HepG2 (cell line): ENCODE measurements at regions not wholly inside any gene's neighbourhood (a gene's known extent, or its start where the extent isn't known, plus 50 kb on each side); places are given as distances from the start of the nearest gene placed in this dataset.

ENCODE experiments used
- FOSL1 ChIP-seq: sonication (generic); formaldehyde crosslinking; IDR thresholded peaks from 2 replicates; pipeline ENCODE4 v1.9.0; 2021; ENCODE audit warnings: missing genetic modification reagents, borderline replicate concordance
- FOSL2 ChIP-seq: sonication (generic); formaldehyde crosslinking; IDR thresholded peaks from 2 replicates; pipeline ENCODE4 v1.4.0; 2020; ENCODE audit warnings: missing genetic modification reagents
- GATA4 ChIP-seq: sonication (generic); IDR thresholded peaks from 2 replicates; pipeline ENCODE4 v1.6.1; 2016; ENCODE audit warnings: antibody characterized with exemption, low read depth, borderline replicate concordance
- LCORL ChIP-seq, 2 experiments: fragments of 450-650 bp in 1 of 2; sonication (generic) in 1 of 2; formaldehyde crosslinking in 1 of 2; IDR thresholded peaks; 2 replicates each; pipeline versions ENCODE4 v1.5.0 to v1.6.1; 2017 to 2020; ENCODE audit warnings: antibody characterized with exemption in 1 of 2, missing genetic modification reagents in 1 of 2
- MATR3 ChIP-seq: sonication (generic); formaldehyde crosslinking; IDR thresholded peaks from 2 replicates; pipeline ENCODE4 v1.4.0; 2020; ENCODE audit warnings: missing genetic modification reagents
- NFIC ChIP-seq: IDR thresholded peaks from 2 replicates; pipeline ENCODE4 v1.6.1; 2012; ENCODE audit warnings: mild to moderate bottlenecking, low read length, inconsistent platforms
- REXO4 ChIP-seq: sonication (generic); formaldehyde crosslinking; IDR thresholded peaks from 2 replicates; pipeline ENCODE4 v1.8.0; 2022; ENCODE audit warnings: missing genetic modification reagents, mild to moderate bottlenecking, borderline replicate concordance
- SALL1 ChIP-seq: sonication (generic); formaldehyde crosslinking; IDR thresholded peaks from 2 replicates; pipeline ENCODE4 v1.8.0; 2022; ENCODE audit warnings: mild to moderate bottlenecking, missing genetic modification reagents
- SAP130 ChIP-seq: IDR thresholded peaks from 2 replicates; pipeline ENCODE4 v1.6.1; 2016; ENCODE audit warnings: low read depth
- SKI ChIP-seq: fragments of 450-650 bp; IDR thresholded peaks from one replicate; pipeline ENCODE4 v1.6.1; 2018; ENCODE audit warnings: mild to moderate bottlenecking; ENCODE audit not compliant: partially characterized antibody
- SOX6 ChIP-seq, 2 experiments: fragments of 450-650 bp in 1 of 2; sonication (generic) in 1 of 2; formaldehyde crosslinking in 1 of 2; IDR thresholded peaks; 2 replicates each; pipeline versions ENCODE4 v1.4.0 to v1.6.1; 2017 to 2020; ENCODE audit warnings: antibody characterized with exemption in 1 of 2, mild to moderate bottlenecking in 1 of 2, missing genetic modification reagents in 1 of 2
- SRY ChIP-seq: sonication (generic); formaldehyde crosslinking; IDR thresholded peaks from 2 replicates; pipeline ENCODE4 v1.8.0; 2022; ENCODE audit warnings: mild to moderate bottlenecking, missing genetic modification reagents
- ZFP1 ChIP-seq: IDR thresholded peaks from 2 replicates; pipeline ENCODE4 v1.6.1; 2016
- ZFX ChIP-seq: sonication (generic); formaldehyde crosslinking; IDR thresholded peaks from 2 replicates; pipeline ENCODE4 v1.4.0; 2020; ENCODE audit warnings: mild to moderate bottlenecking, low read depth, missing genetic modification reagents, moderate library complexity
- ZFYVE20 ChIP-seq: sonication (generic); formaldehyde crosslinking; IDR thresholded peaks from 2 replicates; pipeline ENCODE4 v1.8.0; 2023; ENCODE audit warnings: low read depth, mild to moderate bottlenecking, moderate library complexity, missing genetic modification reagents, borderline replicate concordance
- ZNF205 ChIP-seq: IDR thresholded peaks from 2 replicates; pipeline ENCODE4 v1.6.1; 2018; ENCODE audit warnings: missing biosample characterization, missing genetic modification reagents
- ZNF263 ChIP-seq: sonication (generic); formaldehyde crosslinking; IDR thresholded peaks from 2 replicates; pipeline ENCODE4 v1.4.0; 2020; ENCODE audit warnings: missing genetic modification reagents
- TF ChIP-seq, protein P1 (sequence below): sonication (generic); formaldehyde crosslinking; IDR thresholded peaks from 2 replicates; pipeline ENCODE4 v1.8.0; 2022; ENCODE audit warnings: mild to moderate bottlenecking, missing genetic modification reagents; ENCODE audit not compliant: insufficient replicate concordance
- TF ChIP-seq, protein P2 (sequence below): IDR thresholded peaks from 2 replicates; pipeline ENCODE4 v1.6.1; 2016; ENCODE audit warnings: missing compliant biosample characterization, missing genetic modification reagents, borderline replicate concordance
- TF ChIP-seq, protein P3 (sequence below): sonication (generic); formaldehyde crosslinking; IDR thresholded peaks from 2 replicates; pipeline ENCODE4 v1.5.0; 2020; ENCODE audit warnings: missing genetic modification reagents
- TF ChIP-seq, protein P4 (sequence below): sonication (generic); formaldehyde crosslinking; IDR thresholded peaks from 2 replicates; pipeline ENCODE4 v1.4.0; 2020; ENCODE audit warnings: missing genetic modification reagents

DNA sequence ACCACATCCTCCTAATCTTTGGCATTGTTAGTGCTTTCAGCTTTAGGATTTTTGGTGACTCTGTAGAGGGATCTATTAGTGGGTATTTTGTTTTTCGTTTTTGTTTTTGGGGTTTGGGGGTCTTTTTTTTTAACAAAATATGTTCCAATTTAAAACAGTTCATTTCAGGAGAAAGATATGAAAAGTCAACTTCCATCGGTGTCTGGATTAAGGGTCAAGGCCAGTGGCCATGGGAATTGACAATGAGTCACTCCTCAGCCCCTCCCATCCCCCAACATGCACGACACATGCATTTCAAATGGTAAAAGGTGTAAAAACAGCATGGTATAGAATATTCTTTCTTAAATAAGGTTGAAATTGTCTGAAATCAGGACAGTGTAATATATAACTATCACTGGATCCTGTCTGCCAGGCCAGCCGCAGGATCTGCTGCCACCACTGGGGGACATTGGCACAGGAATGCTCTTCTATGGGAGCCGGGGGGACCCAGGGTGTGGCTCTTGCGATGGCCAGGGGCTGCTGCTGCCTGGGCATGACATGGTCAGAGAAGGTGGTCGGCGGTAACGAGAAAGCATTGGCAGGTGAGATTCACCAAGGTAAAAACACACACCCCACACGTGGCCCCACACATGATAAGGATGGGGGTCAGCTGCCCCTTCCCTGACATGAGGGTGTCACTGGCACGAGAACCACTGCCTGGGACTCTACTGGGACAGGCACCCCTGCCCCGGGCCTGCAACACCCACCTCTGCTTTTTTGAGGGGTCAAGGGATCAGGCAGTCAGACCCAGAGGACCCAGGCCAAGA, 126.2 kb upstream of the KCTD7 start (continued):
- peak; percentile 95 for TF ChIP-seq FOSL1 (CRISPR knock-in tag)
- TF ChIP-seq ZFP1 (CRISPR knock-in tag): no peak
- peak; percentile 59 for TF ChIP-seq SAP130 (CRISPR knock-in tag)
- no peak for TF ChIP-seq ZFX
- TF ChIP-seq, protein P1, sequence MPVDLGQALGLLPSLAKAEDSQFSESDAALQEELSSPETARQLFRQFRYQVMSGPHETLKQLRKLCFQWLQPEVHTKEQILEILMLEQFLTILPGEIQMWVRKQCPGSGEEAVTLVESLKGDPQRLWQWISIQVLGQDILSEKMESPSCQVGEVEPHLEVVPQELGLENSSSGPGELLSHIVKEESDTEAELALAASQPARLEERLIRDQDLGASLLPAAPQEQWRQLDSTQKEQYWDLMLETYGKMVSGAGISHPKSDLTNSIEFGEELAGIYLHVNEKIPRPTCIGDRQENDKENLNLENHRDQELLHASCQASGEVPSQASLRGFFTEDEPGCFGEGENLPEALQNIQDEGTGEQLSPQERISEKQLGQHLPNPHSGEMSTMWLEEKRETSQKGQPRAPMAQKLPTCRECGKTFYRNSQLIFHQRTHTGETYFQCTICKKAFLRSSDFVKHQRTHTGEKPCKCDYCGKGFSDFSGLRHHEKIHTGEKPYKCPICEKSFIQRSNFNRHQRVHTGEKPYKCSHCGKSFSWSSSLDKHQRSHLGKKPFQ (CRISPR knock-in tag): peak; percentile 60
- no peak; the same call in 1 of the 2 replicates for TF ChIP-seq GATA4
- TF ChIP-seq ZFYVE20 (CRISPR knock-in tag): no peak
- TF ChIP-seq FOSL2 (CRISPR knock-in tag): peak; percentile 99
- TF ChIP-seq ZNF263 (CRISPR knock-in tag): no peak
- peak; percentile 82 for TF ChIP-seq SALL1 (CRISPR knock-in tag)
- peak; percentile 52 for TF ChIP-seq SKI
- no peak for TF ChIP-seq MATR3 (CRISPR knock-in tag)
- TF ChIP-seq REXO4 (CRISPR knock-in tag): no peak
- TF ChIP-seq SRY (CRISPR knock-in tag): no peak
- TF ChIP-seq, protein P2, sequence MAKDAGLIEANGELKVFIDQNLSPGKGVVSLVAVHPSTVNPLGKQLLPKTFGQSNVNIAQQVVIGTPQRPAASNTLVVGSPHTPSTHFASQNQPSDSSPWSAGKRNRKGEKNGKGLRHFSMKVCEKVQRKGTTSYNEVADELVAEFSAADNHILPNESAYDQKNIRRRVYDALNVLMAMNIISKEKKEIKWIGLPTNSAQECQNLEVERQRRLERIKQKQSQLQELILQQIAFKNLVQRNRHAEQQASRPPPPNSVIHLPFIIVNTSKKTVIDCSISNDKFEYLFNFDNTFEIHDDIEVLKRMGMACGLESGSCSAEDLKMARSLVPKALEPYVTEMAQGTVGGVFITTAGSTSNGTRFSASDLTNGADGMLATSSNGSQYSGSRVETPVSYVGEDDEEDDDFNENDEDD (CRISPR knock-in tag): 0 out of 2 replicates have a peak, but pooled peaks have one; percentile 15
- TF ChIP-seq, protein P3, sequence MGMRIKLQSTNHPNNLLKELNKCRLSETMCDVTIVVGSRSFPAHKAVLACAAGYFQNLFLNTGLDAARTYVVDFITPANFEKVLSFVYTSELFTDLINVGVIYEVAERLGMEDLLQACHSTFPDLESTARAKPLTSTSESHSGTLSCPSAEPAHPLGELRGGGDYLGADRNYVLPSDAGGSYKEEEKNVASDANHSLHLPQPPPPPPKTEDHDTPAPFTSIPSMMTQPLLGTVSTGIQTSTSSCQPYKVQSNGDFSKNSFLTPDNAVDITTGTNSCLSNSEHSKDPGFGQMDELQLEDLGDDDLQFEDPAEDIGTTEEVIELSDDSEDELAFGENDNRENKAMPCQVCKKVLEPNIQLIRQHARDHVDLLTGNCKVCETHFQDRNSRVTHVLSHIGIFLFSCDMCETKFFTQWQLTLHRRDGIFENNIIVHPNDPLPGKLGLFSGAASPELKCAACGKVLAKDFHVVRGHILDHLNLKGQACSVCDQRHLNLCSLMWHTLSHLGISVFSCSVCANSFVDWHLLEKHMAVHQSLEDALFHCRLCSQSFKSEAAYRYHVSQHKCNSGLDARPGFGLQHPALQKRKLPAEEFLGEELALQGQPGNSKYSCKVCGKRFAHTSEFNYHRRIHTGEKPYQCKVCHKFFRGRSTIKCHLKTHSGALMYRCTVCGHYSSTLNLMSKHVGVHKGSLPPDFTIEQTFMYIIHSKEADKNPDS (CRISPR knock-in tag): no peak
- TF ChIP-seq, protein P4, sequence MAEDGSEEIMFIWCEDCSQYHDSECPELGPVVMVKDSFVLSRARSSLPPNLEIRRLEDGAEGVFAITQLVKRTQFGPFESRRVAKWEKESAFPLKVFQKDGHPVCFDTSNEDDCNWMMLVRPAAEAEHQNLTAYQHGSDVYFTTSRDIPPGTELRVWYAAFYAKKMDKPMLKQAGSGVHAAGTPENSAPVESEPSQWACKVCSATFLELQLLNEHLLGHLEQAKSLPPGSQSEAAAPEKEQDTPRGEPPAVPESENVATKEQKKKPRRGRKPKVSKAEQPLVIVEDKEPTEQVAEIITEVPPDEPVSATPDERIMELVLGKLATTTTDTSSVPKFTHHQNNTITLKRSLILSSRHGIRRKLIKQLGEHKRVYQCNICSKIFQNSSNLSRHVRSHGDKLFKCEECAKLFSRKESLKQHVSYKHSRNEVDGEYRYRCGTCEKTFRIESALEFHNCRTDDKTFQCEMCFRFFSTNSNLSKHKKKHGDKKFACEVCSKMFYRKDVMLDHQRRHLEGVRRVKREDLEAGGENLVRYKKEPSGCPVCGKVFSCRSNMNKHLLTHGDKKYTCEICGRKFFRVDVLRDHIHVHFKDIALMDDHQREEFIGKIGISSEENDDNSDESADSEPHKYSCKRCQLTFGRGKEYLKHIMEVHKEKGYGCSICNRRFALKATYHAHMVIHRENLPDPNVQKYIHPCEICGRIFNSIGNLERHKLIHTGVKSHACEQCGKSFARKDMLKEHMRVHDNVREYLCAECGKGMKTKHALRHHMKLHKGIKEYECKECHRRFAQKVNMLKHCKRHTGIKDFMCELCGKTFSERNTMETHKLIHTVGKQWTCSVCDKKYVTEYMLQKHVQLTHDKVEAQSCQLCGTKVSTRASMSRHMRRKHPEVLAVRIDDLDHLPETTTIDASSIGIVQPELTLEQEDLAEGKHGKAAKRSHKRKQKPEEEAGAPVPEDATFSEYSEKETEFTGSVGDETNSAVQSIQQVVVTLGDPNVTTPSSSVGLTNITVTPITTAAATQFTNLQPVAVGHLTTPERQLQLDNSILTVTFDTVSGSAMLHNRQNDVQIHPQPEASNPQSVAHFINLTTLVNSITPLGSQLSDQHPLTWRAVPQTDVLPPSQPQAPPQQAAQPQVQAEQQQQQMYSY (CRISPR knock-in tag): no peak
- TF ChIP-seq LCORL (IDR thresholded peaks at IDR 0.05): no peak
- peak; percentile 42; the same call in 1 of the 2 replicates for TF ChIP-seq LCORL (CRISPR knock-in tag; IDR thresholded peaks at IDR 0.05)
- peak; percentile 60; the same call in 1 of the 2 replicates for TF ChIP-seq NFIC
- no peak for TF ChIP-seq SOX6 (IDR thresholded peaks at IDR 0.05)
- peak; percentile 58; the same call in 1 of the 2 replicates for TF ChIP-seq SOX6 (CRISPR knock-in tag; IDR thresholded peaks at IDR 0.05)
- TF ChIP-seq ZNF205 (CRISPR knock-in tag): 0 out of 2 replicates have a peak, but pooled peaks have one; percentile 21
